ENCODE measurements at regions not wholly inside any gene's neighbourhood (a gene's known extent, or its start where the extent isn't known, plus 50 kb on each side); places are given as distances from the start of the nearest gene placed in this dataset.

- FAIRE-seq: no peak
- DNase-seq (ENCODE audit: insufficient read length, low spot score): no peak
These were observed 375.5 kb upstream of the CFAP20DC start for GRCh38 chr3:59425371-59425770.

- DNase-seq (ENCODE audit: insufficient read length, low spot score) (no peak), FAIRE-seq (no peak)
These were observed 374.6 kb upstream of the CFAP20DC start for GRCh38 chr3:59424268-59425010.

- FAIRE-seq (no peak), DNase-seq (ENCODE audit: insufficient read length, low spot score) (no peak)
These were observed 373.9 kb upstream of the CFAP20DC start for GRCh38 chr3:59423707-59424106.

- no peak for DNase-seq (ENCODE audit: insufficient read length, low spot score)
- FAIRE-seq: no peak
These were observed 372.5 kb upstream of the CFAP20DC start for GRCh38 chr3:59422312-59422711.

GRCh38 chr3:59418836-59419235, 369.0 kb upstream of the CFAP20DC start:
- FAIRE-seq (no peak), DNase-seq (ENCODE audit: insufficient read length, low spot score) (no peak)

GRCh38 chr3:59412516-59412915, 362.7 kb upstream of the CFAP20DC start:
- FAIRE-seq (no peak), DNase-seq (ENCODE audit: insufficient read length, low spot score) (no peak)

- FAIRE-seq: no peak
These were observed 361.9 kb upstream of the CFAP20DC start for GRCh38 chr3:59411694-59412093.

GRCh38 chr3:59411186-59411585, 361.4 kb upstream of the CFAP20DC start:
- FAIRE-seq: no peak
- DNase-seq (ENCODE audit: insufficient read length, low spot score): no peak

More at GRCh38 chr3:59411694-59412093, 361.9 kb upstream of the CFAP20DC start:
- no peak for DNase-seq (ENCODE audit: insufficient read length, low spot score)

GRCh38 chr3:59408047-59408624, 358.3 kb upstream of the CFAP20DC start:
- no peak for FAIRE-seq
- DNase-seq (ENCODE audit: insufficient read length, low spot score): no peak

GRCh38 chr3:59407425-59407824, 357.6 kb upstream of the CFAP20DC start:
- DNase-seq (ENCODE audit: insufficient read length, low spot score): no peak
- FAIRE-seq: no peak

GRCh38 chr3:59406943-59407342, 357.1 kb upstream of the CFAP20DC start:
- no peak for FAIRE-seq
- no peak for DNase-seq (ENCODE audit: insufficient read length, low spot score)

- FAIRE-seq (no peak), DNase-seq (ENCODE audit: insufficient read length, low spot score) (no peak)
These were observed 355.0 kb upstream of the CFAP20DC start for GRCh38 chr3:59404851-59405250.

- no peak for DNase-seq (ENCODE audit: insufficient read length, low spot score)
- no peak for FAIRE-seq
These were observed 354.2 kb upstream of the CFAP20DC start for GRCh38 chr3:59404064-59404463.

- DNase-seq (ENCODE audit: insufficient read length, low spot score) (no peak), FAIRE-seq (no peak)
These were observed 352.1 kb upstream of the CFAP20DC start for GRCh38 chr3:59401924-59402323.

GRCh38 chr3:59392116-59392515, 342.3 kb upstream of the CFAP20DC start:
- FAIRE-seq: no peak
- DNase-seq (ENCODE audit: insufficient read length, low spot score): no peak

GRCh38 chr3:59391131-59391530, 341.3 kb upstream of the CFAP20DC start:
- no peak for DNase-seq (ENCODE audit: insufficient read length, low spot score)
- FAIRE-seq: no peak

- FAIRE-seq (no peak), DNase-seq (ENCODE audit: insufficient read length, low spot score) (no peak)
These were observed 338.9 kb upstream of the CFAP20DC start for GRCh38 chr3:59388555-59389270.

GRCh38 chr3:59386165-59386564, 336.3 kb upstream of the CFAP20DC start:
- DNase-seq (ENCODE audit: insufficient read length, low spot score) (no peak), FAIRE-seq (no peak)

GRCh38 chr3:59385547-59385946, 335.7 kb upstream of the CFAP20DC start:
- DNase-seq (ENCODE audit: insufficient read length, low spot score) (no peak), FAIRE-seq (no peak)

- no peak for FAIRE-seq
- DNase-seq (ENCODE audit: insufficient read length, low spot score): no peak
These were observed 331.5 kb upstream of the CFAP20DC start for GRCh38 chr3:59381282-59381681.

- no peak for FAIRE-seq
These were observed 330.3 kb upstream of the CFAP20DC start for GRCh38 chr3:59380146-59380545.

GRCh38 chr3:59374818-59375211, 325.0 kb upstream of the CFAP20DC start:
- no peak for FAIRE-seq
- DNase-seq (ENCODE audit: insufficient read length, low spot score): no peak

More at GRCh38 chr3:59380146-59380545, 330.3 kb upstream of the CFAP20DC start:
- no peak for DNase-seq (ENCODE audit: insufficient read length, low spot score)

All from HTR-8/SVneo (cell line).